HG02973 (cell line): ENCODE measurements at regions not wholly inside any gene's neighbourhood (a gene's known extent, or its start where the extent isn't known, plus 50 kb on each side); places are given as distances from the start of the nearest gene placed in this dataset.

Source experiments
- ATAC-seq: cut with Tn5 transposase; IDR thresholded peaks from one replicate; pipeline ENCODE4 v1.9.1; 2021; ENCODE audit warnings: moderate library complexity; ENCODE audit not compliant: unreplicated experiment

DNA sequence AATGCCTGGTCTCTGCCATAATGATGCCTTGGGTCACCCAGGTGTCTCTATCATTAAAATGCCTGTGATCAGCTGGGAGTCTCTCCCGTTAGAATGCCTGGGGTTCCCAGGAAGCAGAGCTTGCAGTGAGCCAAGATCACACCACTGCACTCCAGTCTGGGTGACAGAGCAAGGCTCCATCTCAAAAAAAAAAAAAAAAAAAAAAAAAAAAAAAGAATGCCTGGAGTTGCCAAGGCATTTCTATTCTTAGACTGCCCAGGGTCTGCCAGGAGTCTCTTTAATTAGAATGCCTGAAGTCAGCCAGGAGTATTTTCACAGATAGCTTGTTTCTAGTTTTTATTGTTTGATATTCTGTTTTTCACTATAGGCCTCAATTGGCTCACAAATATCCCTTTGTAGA lies 1552.5 kb downstream of the UQCRFS1 start:
- no peak for ATAC-seq

DNA sequence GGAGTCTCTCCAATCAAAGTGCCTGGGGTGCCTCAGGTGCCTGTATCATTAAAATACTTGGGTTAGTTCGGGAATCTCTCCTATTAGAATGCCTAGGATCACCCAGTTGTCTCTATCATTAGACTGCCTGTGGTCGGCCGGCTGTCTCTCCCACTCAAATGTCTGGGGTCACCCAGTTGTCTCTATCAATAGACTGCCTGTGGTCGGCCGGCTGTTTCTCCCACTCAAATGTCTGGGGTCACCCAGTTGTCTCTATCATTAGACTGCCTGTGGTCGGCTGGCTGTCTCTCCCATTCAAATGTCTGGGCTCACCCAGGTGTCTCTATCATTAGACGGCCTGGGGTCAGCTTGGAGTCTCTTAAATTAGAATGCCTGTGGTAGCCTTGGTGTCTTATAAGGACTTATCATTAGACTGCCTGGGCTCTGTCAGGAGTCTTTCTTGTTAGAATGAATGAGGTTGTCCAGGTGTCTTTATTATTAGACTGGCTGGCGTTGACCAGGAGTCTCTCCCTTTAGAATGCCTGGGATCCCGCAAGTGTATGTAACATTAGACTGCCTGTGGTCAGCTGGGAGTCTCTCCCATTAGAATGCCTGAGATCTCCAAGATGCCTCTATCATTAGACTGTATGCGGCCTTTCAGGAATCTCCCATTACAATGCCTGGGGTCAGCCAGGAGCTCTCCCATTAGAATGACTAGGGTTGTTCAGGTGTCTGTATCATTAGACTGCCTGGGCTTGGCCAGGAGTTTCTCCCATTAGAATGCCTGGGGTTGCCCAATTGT lies 1555.5 kb downstream of the UQCRFS1 start:
- no peak for ATAC-seq

DNA sequence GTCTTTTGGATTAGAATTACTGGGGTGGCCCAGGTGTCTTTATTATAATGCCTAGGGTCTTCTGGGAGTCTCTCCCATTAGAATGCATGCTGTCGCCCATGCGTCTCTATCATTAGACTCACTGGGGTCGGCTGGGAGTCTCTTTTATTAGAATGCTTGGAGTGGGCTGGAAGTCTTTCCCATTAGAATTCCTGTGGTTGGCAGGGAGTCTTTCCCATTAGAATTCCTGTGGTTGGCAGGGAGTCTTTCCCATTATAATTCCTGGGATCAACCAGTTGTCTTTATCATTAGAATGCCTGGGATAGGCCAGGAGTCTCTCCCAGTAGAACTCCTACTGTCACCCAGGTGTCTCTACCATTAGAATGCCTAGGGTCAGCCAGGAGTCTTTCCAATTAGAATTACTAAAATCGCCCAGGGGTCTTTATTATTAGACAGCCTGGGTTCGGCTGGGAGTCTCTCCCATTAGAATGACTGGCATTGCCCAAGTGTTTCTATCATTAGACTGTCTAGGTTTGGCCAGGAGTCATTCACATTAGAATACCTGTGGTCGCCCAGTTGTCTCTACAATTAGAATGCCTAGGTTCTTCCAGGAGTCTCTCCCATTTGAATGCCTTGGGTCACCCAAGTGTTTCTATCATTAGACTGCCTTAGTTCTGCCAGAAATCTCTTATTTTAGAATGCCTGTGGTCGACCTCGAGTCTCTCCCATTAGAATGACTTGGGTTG lies 1558.5 kb downstream of the UQCRFS1 start:
- ATAC-seq = no peak

DNA sequence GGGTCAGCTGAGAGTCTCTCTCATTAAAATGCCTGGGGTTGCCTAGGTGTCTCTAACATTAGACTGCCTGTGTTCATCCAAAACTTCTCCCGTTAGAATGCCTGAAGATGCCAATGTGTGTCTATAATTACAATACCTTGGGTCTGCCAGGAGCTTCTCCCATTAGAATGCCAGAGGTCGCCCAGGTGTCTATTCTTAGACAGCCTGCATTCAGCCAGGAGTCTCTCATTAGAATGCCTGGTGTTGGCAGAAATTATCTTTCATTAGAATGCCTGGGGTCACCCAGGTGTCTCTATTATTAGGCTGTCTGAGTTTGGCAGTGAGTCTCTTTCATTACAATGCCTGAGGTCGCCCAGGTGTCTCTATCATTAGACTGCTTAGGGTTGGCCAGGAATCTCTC lies 1560.2 kb downstream of the UQCRFS1 start:
- ATAC-seq = no peak

DNA sequence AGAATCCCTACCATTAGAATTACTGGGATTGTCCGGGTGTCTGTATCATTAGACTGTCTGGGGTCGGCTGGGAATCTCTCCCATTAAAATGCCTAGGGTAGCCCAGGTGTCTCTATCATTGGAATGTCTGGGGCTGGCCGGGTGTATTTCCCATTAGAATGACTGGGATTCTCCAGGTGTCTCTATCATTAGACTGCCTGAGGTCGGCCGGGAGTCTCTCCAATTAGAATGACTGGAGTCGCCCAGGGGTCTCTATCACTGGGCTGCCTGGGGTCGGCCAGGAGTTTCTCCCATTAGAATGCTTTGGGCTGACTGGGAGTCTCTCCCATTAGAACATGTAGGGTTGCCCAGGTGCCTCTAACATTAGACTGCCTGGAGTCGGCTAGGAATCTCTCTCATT lies 1560.7 kb downstream of the UQCRFS1 start:
- ATAC-seq = no peak

DNA sequence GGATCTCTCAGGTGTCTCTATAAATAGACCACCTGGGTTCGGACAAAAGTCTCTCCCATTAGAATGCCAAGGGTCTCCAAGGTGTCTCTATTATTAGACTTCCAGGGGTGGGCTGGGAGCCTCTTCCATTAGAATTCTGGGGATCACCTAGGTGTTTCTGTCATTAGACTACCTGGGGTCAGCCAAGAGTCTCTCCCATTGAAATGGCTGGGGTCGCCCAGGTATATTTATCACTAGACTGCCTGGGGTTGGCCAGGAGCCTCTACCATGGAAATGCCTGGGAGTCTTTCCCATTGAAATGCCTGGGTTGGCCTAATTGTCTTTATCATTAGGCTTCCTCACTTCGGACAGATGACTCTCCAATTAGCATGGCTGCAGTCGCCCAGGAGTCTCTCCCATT lies 1565.5 kb downstream of the UQCRFS1 start:
- no peak for ATAC-seq

DNA sequence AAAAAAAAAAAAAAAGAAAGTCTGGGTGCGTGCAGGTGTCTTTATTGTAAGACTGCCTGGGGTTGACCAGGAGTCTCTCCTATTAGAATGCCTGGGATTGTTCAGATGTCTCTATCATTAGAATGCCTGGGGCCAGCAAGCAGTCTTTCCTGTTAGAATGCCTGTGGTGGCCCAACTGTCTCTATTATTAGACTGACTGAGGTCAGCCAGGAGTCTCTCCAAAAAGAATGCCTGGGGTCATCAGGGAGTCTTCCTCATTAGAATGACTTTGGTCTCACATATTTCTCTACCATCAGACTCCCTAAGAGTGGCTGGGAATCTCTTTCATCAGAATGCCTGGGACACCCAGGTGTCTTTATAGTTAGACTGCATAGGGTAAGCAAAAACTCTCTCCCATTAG lies 1577.5 kb downstream of the UQCRFS1 start:
- ATAC-seq = no peak

DNA sequence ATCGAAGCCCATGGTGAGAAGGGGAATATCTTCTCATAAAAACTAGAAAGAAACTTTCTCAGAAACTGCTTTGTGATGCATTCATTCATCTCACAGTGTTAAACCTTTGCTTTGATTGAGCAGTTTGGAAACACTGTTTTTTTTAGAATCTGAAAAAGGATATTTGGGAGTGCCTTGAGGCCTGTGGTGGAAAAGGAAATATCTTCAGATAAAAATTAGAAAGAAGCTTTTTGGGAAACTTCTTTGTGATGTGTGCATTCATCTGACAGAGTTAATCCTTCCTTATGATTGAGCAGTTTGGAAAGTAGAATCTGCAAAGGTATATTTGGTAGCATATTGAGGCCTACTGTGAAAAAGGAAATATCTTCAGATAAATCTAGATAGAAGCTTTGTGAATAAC lies 1594.9 kb downstream of the UQCRFS1 start:
- ATAC-seq = no peak

DNA sequence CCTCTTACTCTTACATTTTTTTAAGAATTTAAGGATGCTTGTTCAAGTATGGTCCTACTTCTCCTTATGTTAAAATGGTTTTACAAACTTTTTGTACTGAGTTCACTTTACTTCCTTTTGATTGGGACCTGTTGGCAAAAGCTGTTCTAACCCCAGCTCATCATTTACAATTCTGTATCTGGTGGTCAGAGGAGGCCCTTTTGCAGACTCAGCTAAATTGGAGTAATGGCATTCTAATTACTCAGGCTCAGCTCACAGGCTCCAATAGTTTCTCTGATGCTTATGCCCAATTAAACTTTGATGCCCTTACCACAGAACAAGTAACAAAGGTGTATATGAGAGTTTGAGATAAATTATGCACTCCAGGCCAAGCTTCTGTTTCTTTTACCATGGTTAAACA lies 1632.0 kb downstream of the UQCRFS1 start:
- ATAC-seq = no peak
